DOHH2 (cell line): ENCODE measurements at regions not wholly inside any gene's neighbourhood (a gene's known extent, or its start where the extent isn't known, plus 50 kb on each side); places are given as distances from the start of the nearest gene placed in this dataset.

Source experiments
- H3F3A ChIP-seq: fragments of 200-600 bp; sonication (generic), shearing (Covaris generic); 2 replicates; pipeline ENCODE4 v1.6.0; 2016; ENCODE audit warnings: antibody characterized with exemption, mild to moderate bottlenecking; ENCODE audit not compliant: control insufficient read depth, insufficient read depth
- H3K27ac ChIP-seq: fragments of 200-600 bp; sonication (generic); 2 replicates; pipeline ENCODE4 v1.5.1; 2014; ENCODE audit warnings: low read depth, mild to moderate bottlenecking, low read length, moderate library complexity
- H3K27me3 ChIP-seq: fragments of 200-600 bp; sonication (generic); 2 replicates; pipeline ENCODE4 v1.6.1; 2014; ENCODE audit warnings: mild to moderate bottlenecking, low read length, mixed read lengths; ENCODE audit not compliant: control insufficient read depth
- H3K36me3 ChIP-seq: fragments of 200-600 bp; sonication (generic); 2 replicates; pipeline ENCODE4 v1.6.1; 2014; ENCODE audit warnings: mild to moderate bottlenecking, low read length, moderate library complexity, mixed read lengths; ENCODE audit not compliant: control insufficient read depth
- H3K4me1 ChIP-seq: fragments of 200-600 bp; sonication (generic); 2 replicates; pipeline ENCODE4 v1.6.1; 2014; ENCODE audit warnings: mild to moderate bottlenecking, low read length, mixed read lengths; ENCODE audit not compliant: control insufficient read depth
- H3K4me2 ChIP-seq: fragments of 200-600 bp; sonication (generic); 2 replicates; pipeline ENCODE4 v1.6.0; 2014; ENCODE audit warnings: mild to moderate bottlenecking, low read length, moderate library complexity
- H3K4me3 ChIP-seq: fragments of 200-600 bp; sonication (generic); 2 replicates; pipeline ENCODE4 v1.5.1; 2014; ENCODE audit warnings: mild to moderate bottlenecking, low read length, mixed read lengths
- H3K79me2 ChIP-seq: fragments of 200-600 bp; sonication (generic); 2 replicates; pipeline ENCODE4 v1.6.1; 2014; ENCODE audit warnings: mild to moderate bottlenecking, low read length, mixed read lengths; ENCODE audit not compliant: control insufficient read depth
- H3K9me2 ChIP-seq: fragments of 200-600 bp; sonication (generic); replicated peaks from 2 replicates; pipeline ENCODE4 v1.6.1; 2014; ENCODE audit warnings: mild to moderate bottlenecking, low read length, mixed read lengths; ENCODE audit not compliant: control insufficient read depth
- H3K9me3 ChIP-seq: fragments of 200-600 bp; sonication (generic); 2 replicates; pipeline ENCODE4 v1.6.1; 2014; ENCODE audit warnings: antibody characterized with exemption, low read length, mixed read lengths; ENCODE audit not compliant: control insufficient read depth, insufficient read depth
- H4K20me1 ChIP-seq: fragments of 200-600 bp; sonication (generic); 2 replicates; pipeline ENCODE4 v1.6.0; 2014; ENCODE audit warnings: low read depth, mild to moderate bottlenecking, antibody characterized with exemption, low read length, moderate library complexity; ENCODE audit not compliant: control insufficient read depth, insufficient read depth
- CTCF ChIP-seq: fragments of 200-600 bp; sonication (generic); IDR thresholded peaks from one replicate; pipeline ENCODE4 v1.5.1; 2014; ENCODE audit warnings: antibody characterized with exemption, mild to moderate bottlenecking, low read depth, low read length; ENCODE audit not compliant: poor library complexity, severe bottlenecking
- EZH2phosphoT487 ChIP-seq: fragments of 200-600 bp; sonication (generic); IDR thresholded peaks from 2 replicates; pipeline ENCODE4 v1.6.1; 2017; ENCODE audit warnings: borderline replicate concordance, mild to moderate bottlenecking, antibody characterized with exemption, low read length, moderate library complexity, mixed read lengths

DNA sequence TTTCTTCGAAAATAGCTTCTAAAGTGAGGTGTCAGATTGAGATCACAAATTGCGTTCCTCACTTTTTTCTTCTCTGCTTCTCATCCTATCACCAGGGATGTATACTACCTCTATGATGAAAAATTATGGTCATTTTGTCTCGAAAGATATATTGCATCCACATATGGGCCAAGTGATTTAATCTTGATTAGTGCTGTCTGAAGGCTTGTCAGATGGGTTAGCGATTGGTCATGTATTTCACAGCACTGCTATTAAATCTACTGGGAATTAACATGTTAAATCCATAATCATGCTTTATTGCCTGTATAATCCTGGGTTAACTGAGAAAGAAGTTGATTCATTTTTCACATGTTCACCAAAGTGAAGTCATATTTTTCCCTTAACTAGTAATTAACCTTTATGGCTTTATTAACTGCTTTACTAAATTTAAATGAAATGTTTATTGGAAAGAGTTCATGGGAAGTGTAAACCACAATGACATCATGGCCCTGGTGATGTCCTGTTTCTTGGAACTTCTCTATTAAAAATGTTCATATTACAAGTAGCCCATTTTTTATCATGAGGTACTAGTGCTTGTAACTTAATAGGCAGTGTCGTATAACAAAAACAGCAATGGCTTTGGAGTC lies 193.3 kb downstream of the SMC2 start:
- Histone ChIP-seq H3K27me3 (no peaks in the 10 kb centered on the region), H3F3A (no peaks in the 10 kb centered on the region), H3K4me1 (no peaks in the 10 kb centered on the region), H3K79me2 (no peaks in the 10 kb centered on the region), H3K27ac (no peak overlapping the region), H3K36me3 (no peaks in the 10 kb centered on the region), H3K9me3 (no peaks in the 10 kb centered on the region), H3K9me2 (no peaks in the 10 kb centered on the region), H3K4me2 (no peak overlapping the region), H3K4me3 (no peak overlapping the region), H4K20me1 (no peaks in the 10 kb centered on the region)
- TF ChIP-seq EZH2phosphoT487 (no peak), CTCF (no peak)

DNA sequence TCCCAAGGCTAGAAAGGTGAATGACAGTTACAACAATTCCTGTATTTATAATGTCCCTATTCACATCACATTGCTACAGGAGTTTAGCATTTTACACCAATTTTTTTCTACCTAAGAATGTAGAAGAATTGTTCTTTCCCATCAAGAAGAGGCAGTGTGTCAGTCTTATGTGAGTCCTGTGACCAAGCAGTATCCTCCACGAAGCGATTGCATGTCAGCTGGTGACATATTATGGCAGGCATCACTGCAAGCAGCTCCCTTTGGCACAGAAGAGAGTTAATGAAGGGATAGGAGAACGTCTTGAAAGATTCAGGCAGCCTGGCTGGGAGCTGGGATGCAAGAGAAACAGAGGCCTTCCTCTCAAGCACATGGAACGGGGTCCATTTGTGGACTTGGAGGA lies 199.8 kb downstream of the SMC2 start:
- Histone ChIP-seq H3F3A (no peaks in the 10 kb centered on the region), H3K27me3 (no peaks in the 10 kb centered on the region), H3K36me3 (no peaks in the 10 kb centered on the region), H3K9me3 (no peaks in the 10 kb centered on the region), H3K27ac (no peak overlapping the region), H3K9me2 (no peaks in the 10 kb centered on the region), H3K4me3 (no peak overlapping the region), H3K4me1 (no peaks in the 10 kb centered on the region), H4K20me1 (no peaks in the 10 kb centered on the region), H3K4me2 (no peak overlapping the region), H3K79me2 (no peaks in the 10 kb centered on the region)
- TF ChIP-seq EZH2phosphoT487 (no peak), CTCF (no peak)

GRCh38 chr9:104300124-104300523 lies 203.9 kb upstream of the OR13F1 start:
- Histone ChIP-seq H3K4me2 (no peak overlapping the region), H3K9me2 (no peaks in the 10 kb centered on the region), H3K36me3 (no peaks in the 10 kb centered on the region), H3K9me3 (no peaks in the 10 kb centered on the region), H4K20me1 (no peaks in the 10 kb centered on the region), H3F3A (no peaks in the 10 kb centered on the region), H3K79me2 (no peaks in the 10 kb centered on the region), H3K4me3 (no peak overlapping the region), H3K27me3 (no peaks in the 10 kb centered on the region), H3K27ac (no peak overlapping the region), H3K4me1 (no peaks in the 10 kb centered on the region)
- TF ChIP-seq CTCF (no peak), EZH2phosphoT487 (no peak)

DNA sequence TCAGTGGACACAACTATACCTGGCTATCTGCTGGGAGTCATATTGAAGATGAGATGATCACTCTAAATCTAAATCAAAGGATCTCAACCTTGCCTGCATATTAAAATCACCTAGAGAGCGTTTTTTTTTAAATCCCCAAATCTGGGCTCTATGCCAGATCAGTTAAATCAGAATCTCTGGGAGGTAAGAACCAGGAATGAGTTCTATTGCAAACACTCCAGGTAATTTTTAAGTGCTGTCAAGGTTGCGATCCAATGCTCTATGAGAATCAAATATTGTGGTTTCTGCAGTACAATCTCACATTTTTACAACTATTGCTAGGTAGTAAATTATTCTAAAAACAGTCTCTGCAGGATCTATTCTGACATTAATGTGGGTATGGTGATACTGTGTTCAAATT lies 202.3 kb upstream of the OR13F1 start:
- no peak for TF ChIP-seq EZH2phosphoT487
- no peak for TF ChIP-seq CTCF
- no peaks in the 10 kb centered on the region for H3K9me3 ChIP-seq
- H3K4me2 ChIP-seq, result no peak overlapping the region
- H3K4me3 ChIP-seq, result no peak overlapping the region
- H3K79me2 ChIP-seq, result no peaks in the 10 kb centered on the region
- H4K20me1 ChIP-seq, result no peaks in the 10 kb centered on the region
- H3K27me3 ChIP-seq, result no peaks in the 10 kb centered on the region
- no peaks in the 10 kb centered on the region for H3K4me1 ChIP-seq
- H3K9me2 ChIP-seq, result no peaks in the 10 kb centered on the region
- no peaks in the 10 kb centered on the region for H3F3A ChIP-seq
- H3K27ac ChIP-seq, result no peak overlapping the region
- no peaks in the 10 kb centered on the region for H3K36me3 ChIP-seq
